ENCODE measurements at regions not wholly inside any gene's neighbourhood (a gene's known extent, or its start where the extent isn't known, plus 50 kb on each side); places are given as distances from the start of the nearest gene placed in this dataset.

GRCh38 chr5:74026310-74026709 is 400.3 kb downstream of the ARHGEF28 start:
- TF ChIP-seq EZH2 (IDR thresholded peaks at IDR 0.05; ENCODE audit: low read length, unreplicated experiment) (no peak), EZH2phosphoT487 (IDR thresholded peaks at IDR 0.05; ENCODE audit: borderline replicate concordance, low read length) (no peak), CTCF (conservative IDR thresholded peaks at IDR 0.05; ENCODE audit: low read depth, low read length) (no peak)
- CTCF ChIA-PET: no interaction called here

GRCh38 chr5:74021126-74021525 is 395.1 kb downstream of the ARHGEF28 start:
- CTCF ChIA-PET: no interaction called here

More at GRCh38 chr5:74026310-74026709, 400.3 kb downstream of the ARHGEF28 start:
- H3K4me3 ChIP-seq (ENCODE audit: low read length): no peak overlapping the region
- peaks cover 16% of the 10 kb centered on the region for H3K4me1 ChIP-seq (ENCODE audit: insufficient read depth, low read length)
- no peak overlapping the region for H2AFZ ChIP-seq (ENCODE audit: low read length)
- BruUV-seq (replicated peaks): no TSS peak
- no peaks in the 10 kb centered on the region for H4K20me1 ChIP-seq (ENCODE audit: low read length)
- no peak overlapping the region for H3K9ac ChIP-seq (ENCODE audit: low read length)
- DNase-seq (no peak), ATAC-seq (no peak)
- intact Hi-C loops (cut with micrococcal nuclease): no loop called here
- H3K9me2 ChIP-seq (replicated peaks; ENCODE audit: low read length): no peaks in the 10 kb centered on the region
- H3K27ac ChIP-seq (ENCODE audit: low read length): no peak overlapping the region
- POLR2A ChIA-PET (ENCODE audit: unreplicated experiment): no interaction called here
- H3K79me2 ChIP-seq (ENCODE audit: low read length): no peaks in the 10 kb centered on the region
- H3K9me3 ChIP-seq (ENCODE audit: low read length): no peaks in the 10 kb centered on the region
- H3F3A ChIP-seq (ENCODE audit: low read length, unreplicated experiment): no peaks in the 10 kb centered on the region
- H3K27me3 ChIP-seq (ENCODE audit: low read length): no peaks in the 10 kb centered on the region
- no peaks in the 10 kb centered on the region for H3K36me3 ChIP-seq (ENCODE audit: low read depth, low read length)
- H3K4me2 ChIP-seq (ENCODE audit: low read length): no peak overlapping the region

GRCh38 chr5:74020503-74020902 is 394.5 kb downstream of the ARHGEF28 start:
- intact Hi-C loops (cut with micrococcal nuclease): no loop called here
- no peak overlapping the region for H3K9ac ChIP-seq (ENCODE audit: low read length)
- H3K79me2 ChIP-seq (ENCODE audit: low read length): no peaks in the 10 kb centered on the region
- no peak overlapping the region for H2AFZ ChIP-seq (ENCODE audit: low read length)
- H3K27me3 ChIP-seq (ENCODE audit: low read length): no peaks in the 10 kb centered on the region
- H4K20me1 ChIP-seq (ENCODE audit: low read length): no peaks in the 10 kb centered on the region
- BruUV-seq (replicated peaks): no TSS peak
- POLR2A ChIA-PET (ENCODE audit: unreplicated experiment): no interaction called here
- TF ChIP-seq CTCF (conservative IDR thresholded peaks at IDR 0.05; ENCODE audit: low read depth, low read length): no peak
- no peak for TF ChIP-seq EZH2 (IDR thresholded peaks at IDR 0.05; ENCODE audit: low read length, unreplicated experiment)
- TF ChIP-seq EZH2phosphoT487 (IDR thresholded peaks at IDR 0.05; ENCODE audit: borderline replicate concordance, low read length): no peak
- no peak overlapping the region for H3K4me2 ChIP-seq (ENCODE audit: low read length)
- peaks cover 4% of the 10 kb centered on the region for H3F3A ChIP-seq (ENCODE audit: low read length, unreplicated experiment)
- no peaks in the 10 kb centered on the region for H3K36me3 ChIP-seq (ENCODE audit: low read depth, low read length)
- no peak for ATAC-seq
- H3K4me1 ChIP-seq (ENCODE audit: insufficient read depth, low read length): peaks cover 26% of the 10 kb centered on the region
- no peak overlapping the region for H3K4me3 ChIP-seq (ENCODE audit: low read length)
- CTCF ChIA-PET: no interaction called here
- no peaks in the 10 kb centered on the region for H3K9me2 ChIP-seq (replicated peaks; ENCODE audit: low read length)
- H3K9me3 ChIP-seq (ENCODE audit: low read length): no peaks in the 10 kb centered on the region
- DNase-seq: no peak
- no peak overlapping the region for H3K27ac ChIP-seq (ENCODE audit: low read length)

More at GRCh38 chr5:74021126-74021525, 395.1 kb downstream of the ARHGEF28 start:
- Histone ChIP-seq H4K20me1 (ENCODE audit: low read length) (no peaks in the 10 kb centered on the region), H3K36me3 (ENCODE audit: low read depth, low read length) (no peaks in the 10 kb centered on the region), H3K27ac (ENCODE audit: low read length) (no peak overlapping the region), H3K4me3 (ENCODE audit: low read length) (no peak overlapping the region), H3K9me3 (ENCODE audit: low read length) (no peaks in the 10 kb centered on the region), H3K9me2 (replicated peaks; ENCODE audit: low read length) (no peaks in the 10 kb centered on the region), H3K27me3 (ENCODE audit: low read length) (no peaks in the 10 kb centered on the region), H3K4me1 (ENCODE audit: insufficient read depth, low read length) (peaks cover 26% of the 10 kb centered on the region), H3K9ac (ENCODE audit: low read length) (no peak overlapping the region), H2AFZ (ENCODE audit: low read length) (no peak overlapping the region), H3K79me2 (ENCODE audit: low read length) (no peaks in the 10 kb centered on the region), H3F3A (ENCODE audit: low read length, unreplicated experiment) (peaks cover 4% of the 10 kb centered on the region), H3K4me2 (ENCODE audit: low read length) (no peak overlapping the region)
- intact Hi-C loops (cut with micrococcal nuclease): no loop called here
- BruUV-seq (replicated peaks): no TSS peak
- no peak for ATAC-seq
- no peak for DNase-seq
- POLR2A ChIA-PET (ENCODE audit: unreplicated experiment): no interaction called here
- TF ChIP-seq EZH2phosphoT487 (IDR thresholded peaks at IDR 0.05; ENCODE audit: borderline replicate concordance, low read length): no peak
- no peak for TF ChIP-seq EZH2 (IDR thresholded peaks at IDR 0.05; ENCODE audit: low read length, unreplicated experiment)
- no peak for TF ChIP-seq CTCF (conservative IDR thresholded peaks at IDR 0.05; ENCODE audit: low read depth, low read length)
